Endothelial cell of umbilical vein (primary cell): ENCODE measurements at regions not wholly inside any gene's neighbourhood (a gene's known extent, or its start where the extent isn't known, plus 50 kb on each side); places are given as distances from the start of the nearest gene placed in this dataset.

ENCODE experiments used
- EZH2 ChIP-seq: IDR thresholded peaks from 2 replicates; pipeline ENCODE4 v1.6.1; 2012; ENCODE audit warnings: borderline replicate concordance, low read depth, mild to moderate bottlenecking, moderate library complexity, low read length, inconsistent platforms; ENCODE audit not compliant: severe bottlenecking
- POLR2A ChIP-seq: IDR thresholded peaks from 2 replicates; pipeline ENCODE4 v1.6.1; 2012; ENCODE audit warnings: low read depth, mild to moderate bottlenecking, control low read depth, low read length
- TF ChIP-seq, protein P1 (sequence below), 2 donors: IDR thresholded peaks; 1 replicate in 1 of 2; 2 replicates in 1 of 2; pipeline ENCODE4 v1.5.1; 2011; ENCODE audit warnings: low read length in 2 of 2, mild to moderate bottlenecking in 2 of 2, moderate library complexity in 2 of 2, control low read depth in 1 of 2, inconsistent platforms in 1 of 2, low read depth in 1 of 2; ENCODE audit not compliant: insufficient read depth in 1 of 2; ENCODE audit errors: extremely low read depth in 1 of 2

DNA sequence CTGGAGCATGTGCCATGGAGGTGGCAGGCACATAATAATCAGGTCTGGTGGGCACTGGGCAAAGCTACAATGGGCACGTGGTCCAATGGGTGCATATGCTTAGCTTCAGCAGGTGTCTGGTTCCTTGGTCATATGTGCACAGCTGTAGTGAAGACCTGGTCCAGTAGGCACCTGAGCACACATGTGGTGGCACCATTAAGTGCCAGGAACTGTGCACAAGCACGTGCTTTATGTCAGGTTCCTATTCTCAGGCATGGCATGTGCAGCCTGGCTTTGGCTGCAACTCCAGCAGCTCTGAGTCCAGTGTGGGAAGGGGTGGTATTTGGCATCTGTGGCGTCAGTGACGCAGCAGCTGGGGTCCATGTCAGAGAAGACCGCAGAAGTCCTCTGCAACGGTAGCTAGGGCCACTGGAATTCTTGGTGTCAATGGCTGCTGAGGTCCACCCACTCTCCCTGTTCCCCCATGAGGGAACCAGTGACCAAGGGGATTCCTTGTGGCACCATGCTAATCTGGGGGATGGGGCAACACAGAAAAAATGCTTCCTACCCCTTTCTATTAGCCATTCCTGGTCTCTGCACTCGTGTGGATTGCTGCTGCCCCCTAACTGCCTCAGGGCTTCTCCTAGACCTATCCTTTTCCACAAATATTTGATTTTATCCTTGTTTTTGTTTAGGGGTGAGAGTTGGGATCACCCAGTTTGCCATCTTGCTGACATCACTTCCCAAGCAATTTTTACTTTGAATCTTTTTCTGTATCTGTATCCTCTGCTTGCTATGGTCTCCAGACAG lies 262.9 kb upstream of the MAP2 start:
- TF ChIP-seq POLR2A (no peak), EZH2 (no peak)
- TF ChIP-seq, protein P1, sequence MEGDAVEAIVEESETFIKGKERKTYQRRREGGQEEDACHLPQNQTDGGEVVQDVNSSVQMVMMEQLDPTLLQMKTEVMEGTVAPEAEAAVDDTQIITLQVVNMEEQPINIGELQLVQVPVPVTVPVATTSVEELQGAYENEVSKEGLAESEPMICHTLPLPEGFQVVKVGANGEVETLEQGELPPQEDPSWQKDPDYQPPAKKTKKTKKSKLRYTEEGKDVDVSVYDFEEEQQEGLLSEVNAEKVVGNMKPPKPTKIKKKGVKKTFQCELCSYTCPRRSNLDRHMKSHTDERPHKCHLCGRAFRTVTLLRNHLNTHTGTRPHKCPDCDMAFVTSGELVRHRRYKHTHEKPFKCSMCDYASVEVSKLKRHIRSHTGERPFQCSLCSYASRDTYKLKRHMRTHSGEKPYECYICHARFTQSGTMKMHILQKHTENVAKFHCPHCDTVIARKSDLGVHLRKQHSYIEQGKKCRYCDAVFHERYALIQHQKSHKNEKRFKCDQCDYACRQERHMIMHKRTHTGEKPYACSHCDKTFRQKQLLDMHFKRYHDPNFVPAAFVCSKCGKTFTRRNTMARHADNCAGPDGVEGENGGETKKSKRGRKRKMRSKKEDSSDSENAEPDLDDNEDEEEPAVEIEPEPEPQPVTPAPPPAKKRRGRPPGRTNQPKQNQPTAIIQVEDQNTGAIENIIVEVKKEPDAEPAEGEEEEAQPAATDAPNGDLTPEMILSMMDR (IDR thresholded peaks at IDR 0.05; ENCODE audit: extremely low read depth in 1 of 2, insufficient read depth in 1 of 2, low read depth in 1 of 2, low read length in 2 of 2): no peak
